NCI-H774 (cell line): ENCODE measurements at regions not wholly inside any gene's neighbourhood (a gene's known extent, or its start where the extent isn't known, plus 50 kb on each side); places are given as distances from the start of the nearest gene placed in this dataset.
"Not testable (repeated sequence)": the region's sequence is repeated elsewhere in the genome, so short reads cannot be mapped to it uniquely, and the experiment has no call there.

Experiments
- DNase-seq: peaks from one replicate; lab custom pipeline; 2025; lab: John Stamatoyannopoulos, UW

DNA sequence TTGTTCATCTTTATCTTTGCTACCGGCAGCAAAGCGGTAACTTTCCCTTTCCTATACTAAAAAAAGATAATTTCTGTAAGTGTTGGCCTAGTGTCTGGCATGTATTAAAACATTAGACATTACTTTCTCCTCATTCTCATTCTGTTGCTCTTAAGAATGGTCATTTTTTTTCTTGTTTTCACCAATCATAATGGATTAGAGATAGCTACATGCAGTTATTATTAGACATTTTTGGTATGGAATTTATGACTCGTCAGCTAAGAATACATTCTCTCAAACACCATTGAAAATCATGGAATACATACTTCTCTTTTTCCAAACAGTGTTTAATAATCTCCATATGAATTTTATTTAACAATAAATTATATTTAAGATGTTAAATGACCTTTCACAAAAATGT lies 1154.6 kb downstream of the BRINP3 start:
- no peak for DNase-seq

DNA sequence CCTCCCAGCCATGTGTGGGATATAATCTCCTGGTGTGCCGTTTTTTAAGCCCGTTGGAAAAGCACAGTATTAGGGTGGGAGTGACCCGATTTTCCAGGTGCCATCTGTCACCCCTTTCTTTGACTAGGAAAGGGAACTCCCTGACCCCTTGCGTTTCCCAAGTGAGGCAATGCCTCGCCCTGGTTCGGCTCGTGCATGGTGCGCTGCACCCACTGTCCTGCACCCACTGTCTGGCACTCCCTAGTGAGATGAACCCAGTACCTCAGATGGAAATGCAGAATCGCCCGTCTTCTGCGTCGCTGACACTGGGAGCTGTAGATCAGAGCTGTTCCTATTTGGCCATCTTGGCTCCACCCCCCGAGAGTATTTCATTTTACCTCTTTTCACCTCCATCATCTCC lies 1146.6 kb downstream of the BRINP3 start:
- not testable (repeated sequence) for DNase-seq

DNA sequence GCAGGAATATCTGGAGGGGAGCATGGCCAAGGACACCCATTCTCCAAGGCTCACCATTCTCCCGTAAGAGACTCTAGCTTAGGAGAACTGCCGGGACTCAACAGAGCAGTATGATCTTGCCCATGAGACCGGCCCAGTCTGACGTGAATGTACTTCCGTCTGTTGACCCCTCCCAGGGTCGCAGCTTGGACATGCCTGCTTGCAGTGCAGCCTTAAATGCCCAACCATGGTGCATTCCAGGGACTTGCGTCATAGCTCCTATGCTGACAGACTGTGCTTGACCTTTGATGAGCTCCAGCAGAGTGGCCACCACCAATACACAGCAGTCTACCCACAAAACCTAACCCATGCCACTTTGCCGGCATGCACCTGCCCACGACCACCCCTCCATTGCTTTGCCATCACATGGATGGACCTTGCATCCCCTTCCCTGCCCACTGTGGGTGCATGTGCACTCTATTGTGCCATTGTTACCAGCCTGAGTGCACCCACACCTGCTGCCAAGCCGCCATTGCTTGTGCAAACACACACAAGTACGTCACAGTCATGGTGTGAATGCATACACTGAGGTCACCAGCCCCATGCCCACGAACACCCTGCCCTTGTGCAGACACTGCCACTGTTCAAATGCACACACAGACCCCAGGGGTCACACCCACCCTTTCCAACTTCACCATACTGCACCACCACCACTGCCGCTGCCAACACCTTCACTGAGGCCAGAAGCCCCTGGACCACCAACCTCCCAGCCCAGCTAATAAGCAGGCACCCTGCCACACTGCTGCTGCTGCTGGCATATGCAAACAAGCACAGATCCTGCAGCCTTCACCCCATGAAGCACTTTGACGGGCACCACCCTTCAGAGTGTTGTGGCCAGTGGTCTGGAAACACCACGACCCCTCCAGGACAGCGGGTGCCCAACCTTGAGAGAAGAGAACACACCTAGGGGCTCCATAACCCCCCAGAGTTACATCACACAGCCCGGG lies 1141.3 kb downstream of the BRINP3 start:
- no peak for DNase-seq

DNA sequence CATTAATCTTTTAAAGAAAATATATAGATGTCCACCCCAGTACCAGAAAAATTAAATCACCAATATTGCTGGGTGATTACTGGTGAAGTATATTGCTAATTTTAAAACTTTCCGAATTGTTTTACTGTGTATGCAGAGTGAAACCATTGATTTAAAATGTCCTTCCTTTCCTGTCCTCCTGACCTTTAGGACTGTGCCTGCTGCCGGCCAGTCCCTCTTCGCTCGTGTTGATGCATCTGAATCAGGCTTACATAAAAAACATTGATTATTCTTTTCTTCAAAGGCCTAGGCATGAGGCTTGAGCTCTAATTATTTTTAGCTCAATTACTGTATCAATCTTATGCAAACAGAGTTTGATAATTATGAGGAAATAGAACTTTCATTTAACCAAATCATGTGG lies 1128.1 kb downstream of the BRINP3 start:
- DNase-seq = no peak

DNA sequence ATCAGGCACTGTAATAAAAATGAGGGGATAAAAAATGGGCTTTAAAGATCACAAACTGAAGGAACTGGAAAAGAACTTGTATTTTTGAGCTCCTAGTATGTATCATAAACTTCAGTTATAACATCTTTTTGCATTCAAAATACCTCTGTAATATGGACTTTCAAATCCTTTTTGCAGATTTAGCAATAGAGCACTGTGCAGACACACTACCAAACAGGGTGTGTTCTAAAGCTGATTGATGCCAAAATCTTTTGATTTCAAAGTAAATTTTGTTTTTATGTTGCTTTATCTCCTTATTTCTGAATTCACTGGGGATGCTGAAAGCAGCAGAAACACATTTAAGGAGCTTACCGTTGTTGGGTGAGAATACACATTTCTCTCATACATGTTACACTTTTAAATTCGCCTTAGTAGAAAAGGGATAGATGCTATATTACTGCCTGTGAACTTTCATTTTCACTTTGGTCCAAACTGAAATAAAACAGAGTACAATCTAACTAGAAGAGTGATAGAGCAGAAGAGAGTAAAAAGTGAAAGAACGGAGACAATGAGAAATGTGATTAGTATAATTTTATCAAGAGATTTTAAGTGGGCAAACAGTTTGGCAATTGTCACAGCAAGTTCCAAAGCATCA lies 1126.6 kb downstream of the BRINP3 start:
- no peak for DNase-seq

DNA sequence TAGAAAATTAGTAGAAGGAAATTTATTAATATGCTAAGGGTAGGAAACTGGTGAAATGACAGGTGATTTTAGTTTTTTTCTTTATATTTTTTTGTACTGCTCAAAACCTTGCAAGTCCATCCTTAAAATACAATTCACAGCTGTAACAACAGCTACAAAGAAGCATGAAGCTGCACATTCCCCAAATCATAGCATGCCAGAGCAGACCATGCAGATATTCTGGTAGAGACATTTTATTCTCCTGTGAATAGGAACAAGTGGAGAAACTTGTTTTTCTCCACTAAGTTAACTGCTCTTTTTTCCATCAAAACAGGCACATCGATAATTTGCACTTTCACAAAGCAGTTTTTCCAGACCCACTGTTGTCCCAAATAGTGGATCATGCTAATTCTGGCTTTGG lies 1125.7 kb downstream of the BRINP3 start:
- DNase-seq = no peak

DNA sequence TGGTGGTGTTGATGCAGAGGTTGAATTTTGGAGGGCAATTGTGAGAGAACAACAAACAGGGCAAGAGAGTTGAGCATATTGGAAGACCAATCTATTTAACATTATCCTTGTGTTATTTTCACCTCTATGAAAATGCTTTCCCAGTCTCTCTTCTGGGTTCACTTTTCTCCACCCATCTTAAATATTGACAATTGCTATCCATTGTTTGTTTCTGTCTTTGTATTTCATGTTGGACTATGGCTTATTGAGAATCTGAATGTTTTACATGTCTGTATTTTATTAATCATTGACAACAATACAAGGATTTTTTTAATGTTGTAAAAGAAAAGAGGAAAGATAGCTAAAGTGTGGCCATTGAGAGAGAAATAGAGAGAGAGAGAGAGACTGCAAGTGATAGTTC lies 1121.5 kb downstream of the BRINP3 start:
- no peak for DNase-seq

DNA sequence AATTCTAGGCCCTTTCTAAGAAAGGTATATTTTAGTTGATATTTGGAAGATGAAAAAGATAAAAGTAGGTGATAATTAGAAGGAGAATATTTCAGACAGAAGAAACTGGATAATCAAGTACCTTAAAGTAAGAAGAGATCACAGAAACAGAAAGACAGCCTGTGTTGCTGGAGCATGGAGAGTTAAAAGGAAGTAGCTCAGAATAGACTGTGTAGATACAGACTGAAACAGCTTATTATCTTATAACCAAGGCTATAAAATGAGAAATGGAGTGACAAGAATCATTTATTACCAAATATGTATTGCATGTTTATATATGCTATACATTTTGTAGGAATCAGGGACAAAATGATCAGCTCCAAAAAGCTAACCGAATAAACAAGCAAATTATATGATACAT lies 1120.3 kb downstream of the BRINP3 start:
- DNase-seq = no peak

DNA sequence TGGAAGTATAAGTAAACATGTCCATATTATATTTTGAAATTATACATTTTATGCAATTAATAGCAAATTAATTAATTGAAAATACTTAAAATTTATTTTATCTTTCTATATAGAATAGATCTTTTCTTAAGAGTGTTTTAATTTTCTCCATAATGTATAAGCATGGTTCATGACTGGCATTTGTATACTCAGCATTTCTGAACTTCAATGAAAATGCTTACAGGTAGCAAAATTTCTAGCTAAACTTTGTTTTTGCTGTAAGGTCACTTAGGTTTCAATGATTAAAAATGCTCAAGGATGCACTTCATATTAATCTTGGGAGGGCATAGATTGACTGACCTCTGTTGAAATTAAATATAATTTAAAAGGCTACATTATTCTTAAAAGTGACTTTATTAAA lies 1108.1 kb downstream of the BRINP3 start:
- no peak for DNase-seq

DNA sequence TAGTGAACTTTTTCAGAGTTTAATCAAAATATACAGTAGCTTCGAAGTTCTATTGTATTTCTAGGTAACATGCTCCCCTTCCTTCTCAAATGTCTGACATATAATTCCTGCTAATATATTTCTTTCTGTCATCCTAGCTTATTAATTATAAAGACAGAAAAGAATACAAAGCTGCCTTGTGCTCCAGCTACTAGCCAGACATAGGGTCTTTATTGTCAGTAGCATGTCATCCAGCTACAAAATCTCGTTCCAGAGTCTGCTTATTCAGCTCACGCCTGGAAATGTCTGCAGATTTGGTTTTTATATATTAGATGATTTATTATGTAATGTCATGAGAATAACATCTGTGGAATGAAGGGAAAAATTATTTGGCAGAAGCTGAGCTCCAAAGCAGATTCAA lies 1102.8 kb downstream of the BRINP3 start:
- no peak for DNase-seq

DNA sequence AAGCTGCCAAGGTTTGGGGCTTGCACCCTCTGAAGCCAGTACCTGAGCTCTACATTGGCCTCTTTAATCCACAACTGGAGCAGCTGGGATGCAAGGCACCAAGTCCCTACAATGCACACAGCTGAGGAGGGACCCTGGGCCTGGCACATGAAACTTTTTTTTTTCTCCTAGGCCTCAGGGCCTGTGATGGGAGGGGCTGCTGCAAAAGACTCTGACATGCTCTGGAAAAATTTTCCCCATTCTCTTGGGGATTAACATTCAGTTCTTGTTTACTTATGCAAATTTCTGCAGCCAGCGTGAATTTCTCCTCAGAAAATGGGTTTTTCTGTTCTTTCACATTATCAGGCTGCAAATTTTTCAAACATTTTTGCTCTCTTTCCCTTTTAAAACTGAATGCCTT lies 1072.2 kb downstream of the BRINP3 start:
- DNase-seq = no peak

DNA sequence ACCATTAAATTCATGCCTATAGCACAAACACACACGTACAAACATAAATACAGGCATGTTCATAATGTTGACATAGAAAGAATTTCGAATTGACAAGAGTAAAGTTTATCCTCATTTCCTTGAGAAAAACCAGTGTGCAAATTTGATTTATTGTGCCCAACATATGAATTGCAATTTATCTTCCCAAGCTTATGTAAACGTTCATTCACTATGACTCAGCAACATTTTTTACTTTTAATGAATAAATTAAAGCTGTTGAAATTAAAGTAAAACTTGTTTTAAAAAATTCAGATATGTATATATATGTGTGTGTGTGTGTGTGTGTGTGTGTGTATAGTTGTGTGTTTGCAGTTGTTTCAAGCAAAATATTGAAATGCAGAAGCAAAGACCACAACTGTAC lies 1067.9 kb downstream of the BRINP3 start:
- no peak for DNase-seq

DNA sequence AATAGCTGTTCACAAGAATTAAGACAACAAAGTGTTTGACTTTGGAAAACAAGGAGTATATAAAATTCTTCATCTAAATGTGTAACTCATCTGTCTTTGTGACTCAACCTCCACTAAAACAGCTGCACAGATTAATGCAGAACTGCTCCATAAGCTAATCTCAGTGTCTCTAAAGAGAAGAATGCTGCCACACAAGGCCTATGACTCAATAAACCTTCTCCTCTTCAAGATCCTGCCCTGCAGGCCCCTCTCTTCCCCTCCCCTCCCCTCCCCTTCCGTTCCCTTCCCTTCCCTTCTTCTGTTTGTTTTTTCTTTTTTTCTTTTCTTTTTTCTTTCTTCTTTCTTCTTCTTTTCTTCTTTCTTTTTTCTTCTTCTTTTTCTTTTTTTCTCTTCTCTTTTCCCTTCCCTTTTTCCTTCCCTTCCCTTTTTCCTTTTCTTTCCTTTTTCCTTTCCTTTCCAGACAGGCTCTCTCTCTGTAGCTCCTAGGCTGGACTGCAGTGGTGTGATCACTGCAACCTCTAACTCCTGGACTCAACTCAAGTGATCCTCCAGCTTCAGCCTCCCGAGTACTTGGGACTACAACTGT lies 1052.8 kb downstream of the BRINP3 start:
- DNase-seq = no peak

DNA sequence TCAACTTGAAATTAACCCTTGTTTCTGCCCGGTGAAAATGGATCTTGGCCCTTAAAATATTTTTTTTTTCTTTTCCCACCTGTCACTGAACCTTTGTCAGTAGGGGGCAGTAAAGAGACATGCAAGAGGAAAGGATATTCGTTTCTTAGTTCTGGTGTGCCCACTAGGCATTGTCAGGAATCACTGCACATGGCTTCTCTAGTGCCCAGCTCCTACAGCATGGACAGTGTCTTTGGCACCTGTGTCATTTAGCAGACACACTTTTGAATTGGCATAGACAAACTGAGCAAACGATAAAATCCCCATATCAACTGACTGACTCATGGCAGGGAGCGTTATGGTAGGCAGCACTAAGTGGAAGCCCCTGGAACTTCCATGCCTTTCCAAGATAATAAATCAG lies 1048.1 kb downstream of the BRINP3 start:
- DNase-seq = no peak

DNA sequence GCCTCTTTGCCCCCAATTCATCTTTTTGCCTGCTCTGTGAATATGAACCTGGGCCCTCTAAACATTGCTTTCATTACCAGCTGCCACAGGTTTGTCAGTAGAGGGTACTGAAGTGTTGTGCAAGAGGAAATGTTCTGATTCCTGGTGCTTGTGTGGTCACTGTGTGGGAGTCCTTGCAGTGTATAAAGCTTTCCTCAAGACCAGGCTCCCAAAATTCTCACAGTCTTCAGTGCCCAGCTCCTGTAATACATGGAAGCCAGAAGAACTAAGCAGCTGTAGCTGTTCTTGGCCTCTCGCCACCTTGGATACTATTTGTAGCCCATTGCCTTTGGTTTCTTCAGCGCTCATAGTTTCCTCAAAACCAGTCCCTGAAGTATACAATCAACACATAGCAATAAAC lies 1046.2 kb downstream of the BRINP3 start:
- no peak for DNase-seq

DNA sequence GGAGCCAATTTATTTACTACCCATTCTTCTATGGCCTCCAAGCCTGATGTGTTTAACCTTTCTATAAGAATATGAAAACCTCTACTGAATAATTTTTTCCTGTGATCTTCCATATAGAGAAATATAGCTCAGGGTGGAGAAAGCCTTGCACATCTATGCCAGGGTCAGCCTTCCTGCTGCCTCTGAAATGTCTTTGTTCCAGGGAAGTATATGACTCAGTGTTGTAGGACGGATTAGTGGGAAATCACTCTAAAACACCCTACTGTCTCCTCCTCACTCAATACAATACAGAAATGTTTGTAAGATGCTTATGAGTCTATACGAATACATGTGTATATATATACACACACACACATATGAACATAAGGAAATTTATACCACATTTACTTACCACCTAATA lies 1044.9 kb downstream of the BRINP3 start:
- DNase-seq = no peak

DNA sequence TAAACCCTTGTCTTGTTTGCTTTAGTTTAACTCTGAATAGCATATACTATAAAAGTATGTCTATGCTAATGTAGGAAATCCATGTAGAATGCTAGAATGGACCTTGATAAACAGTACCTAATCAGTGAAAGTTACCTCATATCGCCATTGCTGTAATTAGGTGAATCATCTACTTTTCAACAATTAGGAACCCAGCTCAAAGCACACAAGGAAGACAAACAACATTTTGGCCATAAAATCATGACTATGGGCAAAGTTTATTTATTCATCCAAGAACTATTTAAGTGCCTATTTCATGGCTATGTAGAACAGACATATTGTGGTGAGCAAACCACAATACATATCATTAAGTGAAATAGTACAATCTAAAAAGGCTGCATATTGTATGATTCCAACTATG lies 1043.2 kb downstream of the BRINP3 start:
- DNase-seq = no peak

DNA sequence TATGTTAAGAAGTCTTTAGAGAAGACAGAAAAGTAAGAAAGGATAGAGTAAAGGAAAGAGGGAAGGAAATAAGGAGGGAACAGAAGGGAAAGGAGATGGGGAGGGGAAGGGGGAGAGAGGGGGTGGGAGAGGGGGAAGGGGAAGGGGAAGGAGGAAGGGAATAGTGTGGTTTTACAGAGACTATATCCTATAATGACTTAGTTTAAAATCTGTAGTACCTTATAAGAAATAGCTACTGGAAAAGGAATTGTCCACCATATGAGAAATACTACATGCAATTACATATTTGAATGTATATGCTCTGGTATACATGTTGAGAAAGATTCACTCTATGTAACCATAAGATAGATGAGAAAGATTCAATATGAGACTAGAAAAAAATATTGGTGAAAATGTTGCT lies 1042.3 kb downstream of the BRINP3 start:
- DNase-seq = no peak

DNA sequence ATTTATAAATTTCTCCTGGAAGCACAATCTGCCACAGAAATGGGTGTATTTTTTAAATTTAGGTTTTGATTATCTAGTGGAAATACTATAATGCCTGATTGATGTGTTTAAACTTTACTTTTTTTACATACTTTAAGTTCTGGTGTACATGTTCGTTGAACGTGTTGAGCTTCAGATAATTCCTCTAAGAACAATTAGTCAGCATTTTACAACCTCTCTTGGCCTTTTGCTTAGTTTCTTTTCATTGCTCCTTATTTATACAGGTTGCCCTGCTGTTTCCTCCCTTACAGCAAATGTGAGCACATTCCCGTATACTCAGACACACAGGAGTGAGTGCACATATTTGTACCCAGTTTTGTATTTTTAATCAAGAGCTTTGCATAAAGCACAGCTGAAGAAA lies 1038.9 kb downstream of the BRINP3 start:
- DNase-seq = no peak

DNA sequence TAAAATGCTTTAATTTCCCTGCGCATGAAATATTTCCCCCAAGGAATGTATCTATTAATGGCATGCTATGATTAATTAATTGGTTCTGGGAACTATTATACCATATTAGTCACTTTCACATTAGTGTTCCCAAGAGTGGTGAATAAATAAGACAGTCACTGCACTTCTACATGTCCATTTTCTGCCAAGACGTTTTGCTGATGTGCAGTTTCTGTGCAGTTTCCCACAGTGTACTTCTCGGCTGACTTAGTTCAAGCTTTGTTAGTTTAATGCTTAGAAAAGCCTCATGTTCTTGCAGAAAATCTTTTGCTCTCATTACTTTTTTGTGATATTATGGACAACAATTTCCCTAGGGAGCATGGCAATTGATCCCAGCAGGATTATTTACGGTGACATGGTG lies 1014.5 kb downstream of the BRINP3 start:
- DNase-seq = no peak

DNA sequence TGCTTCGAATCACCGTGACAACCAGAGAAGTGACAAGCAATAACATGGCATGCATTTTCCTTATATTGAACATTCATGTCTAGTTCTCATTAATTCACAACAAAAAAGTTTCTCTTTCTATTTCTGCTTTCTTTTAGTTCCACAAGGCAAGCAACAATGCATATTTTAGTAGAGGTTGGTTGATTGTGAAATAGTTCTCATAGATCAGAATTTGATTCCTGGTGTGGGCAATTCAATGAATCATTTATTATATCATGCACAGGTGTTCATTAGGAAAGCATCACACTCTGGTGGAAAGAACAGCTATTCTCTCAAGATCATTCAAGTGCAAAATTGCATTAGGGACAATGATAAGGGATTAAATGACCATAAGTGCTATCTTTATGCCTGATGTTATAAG lies 980.9 kb downstream of the BRINP3 start:
- DNase-seq = no peak

DNA sequence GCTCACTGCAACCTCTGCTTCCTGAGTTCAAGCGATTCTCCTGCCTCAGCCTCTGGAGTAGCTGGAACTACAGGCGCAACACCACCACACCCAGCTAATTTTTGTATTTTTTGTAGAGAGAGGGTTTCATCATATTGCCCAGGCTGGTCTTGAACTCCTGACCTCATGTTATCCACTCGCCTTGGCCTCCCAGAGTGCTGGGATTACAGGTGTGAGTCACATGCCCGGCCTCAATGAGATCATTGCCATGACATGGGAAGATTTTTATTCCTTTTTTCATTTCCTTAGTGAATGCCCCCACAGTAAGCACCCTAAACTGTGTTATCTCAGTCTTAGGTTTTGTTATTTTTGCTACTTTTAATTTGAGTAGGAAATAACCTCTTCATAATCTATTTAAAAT lies 977.9 kb downstream of the BRINP3 start:
- DNase-seq = no peak

DNA sequence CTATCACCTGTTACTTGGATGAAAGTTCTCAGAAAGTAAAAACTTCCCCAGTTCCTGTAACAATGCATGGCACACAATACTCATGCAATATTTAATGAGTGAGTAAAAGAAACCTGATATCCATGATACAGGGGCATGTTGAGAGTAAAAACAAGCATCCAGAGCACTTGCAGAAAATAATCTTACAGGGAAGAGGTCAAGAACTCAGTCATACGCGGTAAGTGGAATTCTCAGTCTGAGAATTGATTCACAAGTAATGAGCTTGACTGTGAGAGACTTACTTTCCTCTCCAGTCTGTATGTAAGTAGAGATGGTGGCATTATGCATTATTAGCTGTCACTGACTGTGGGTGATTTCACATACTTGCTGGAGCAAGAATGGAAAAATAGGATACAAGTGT lies 976.9 kb downstream of the BRINP3 start:
- DNase-seq = no peak
